ENCODE measurements at regions not wholly inside any gene's neighbourhood (a gene's known extent, or its start where the extent isn't known, plus 50 kb on each side); places are given as distances from the start of the nearest gene placed in this dataset.

GRCh38 chr5:13454050-13454449 is 490.4 kb downstream of the DNAH5 start:
- no peak overlapping the region for H3K4me2 ChIP-seq (ENCODE audit: insufficient read depth in 1 of 2, low read depth in 2 of 2, low read length in 2 of 2)
- no peak overlapping the region for H2BK20ac ChIP-seq (ENCODE audit: low read length)
- no peaks in the 10 kb centered on the region for H3K23me2 ChIP-seq (ENCODE audit: low read depth, low read length)
- no peaks in the 10 kb centered on the region for H3K36me3 ChIP-seq (ENCODE audit: control insufficient read depth in 2 of 4, insufficient read depth in 4 of 4, low read length in 3 of 4)
- POLR2A ChIA-PET (ENCODE audit: partially characterized antibody), result no interaction called here
- TF ChIP-seq TAF7 (optimal IDR thresholded peaks at IDR 0.05; ENCODE audit: borderline replicate concordance, low read depth, low read length) (no peak), ATF3 (IDR thresholded peaks at IDR 0.05; ENCODE audit: insufficient read depth, low read depth, low read length) (no peak)
- no peak overlapping the region for H2AK5ac ChIP-seq (ENCODE audit: low read depth, low read length)
- H3K4ac ChIP-seq (replicated peaks; ENCODE audit: insufficient read length, low read depth, low read length), result no peak overlapping the region
- FAIRE-seq, result no peak
- H3K27ac ChIP-seq (ENCODE audit: low read depth, low read length), result no peak overlapping the region
- H3K4me1 ChIP-seq (replicated peaks in 1 of 4; ENCODE audit: control insufficient read depth in 3 of 4, insufficient read depth in 4 of 4, low read length in 3 of 4), result no peaks in the 10 kb centered on the region
- no peak overlapping the region for H3K14ac ChIP-seq (ENCODE audit: insufficient read length)
- CTCF ChIA-PET (ENCODE audit: partially characterized antibody), result interaction anchor here (1.2 kb wide), 1 partner anchor 204 kb away, joined by 4 read pairs; no protein-coding TSS in a partner anchor
- no peak overlapping the region for H3K4me3 ChIP-seq (ENCODE audit: extremely low read depth in 1 of 4, insufficient read depth in 2 of 4, low read depth in 3 of 4, low read length in 4 of 4)
- 89% methylated on average over 6 of the region's 6 CpGs; no CpG with 5 or more reads in 1 of the 2 experiments for WGBS, 2 experiments (ENCODE audit: extremely low coverage in 1 of 2, insufficient coverage in 1 of 2, insufficient read length in 1 of 2, insufficient replicate concordance in 2 of 2, low coverage in 1 of 2, low lambda C conversion rate in 2 of 2, missing lambda C conversion rate in 1 of 2)
- H3K23ac ChIP-seq (ENCODE audit: insufficient read length), result no peak overlapping the region
- H4K91ac ChIP-seq (replicated peaks; ENCODE audit: insufficient read length, low read length), result no peak overlapping the region
- no peak overlapping the region for H3K18ac ChIP-seq (ENCODE audit: extremely low read depth, low read length)
- no peaks in the 10 kb centered on the region for H3K27me3 ChIP-seq (replicated peaks in 1 of 4; ENCODE audit: control insufficient read depth in 3 of 4, extremely low read depth in 1 of 4, insufficient read depth in 3 of 4, low read length in 3 of 4)
- DNase-seq (ENCODE audit: low read depth in 1 of 2, low spot score in 2 of 2), result no peak
- H4K8ac ChIP-seq (ENCODE audit: extremely low read depth, insufficient read depth, low read length), result no peak overlapping the region
- H2BK12ac ChIP-seq (ENCODE audit: low read depth, low read length), result no peak overlapping the region
- no peaks in the 10 kb centered on the region for H3K9me3 ChIP-seq (ENCODE audit: insufficient read depth in 2 of 2, low read depth in 1 of 2, low read length in 1 of 2)
- no peak overlapping the region for H4K5ac ChIP-seq (ENCODE audit: insufficient read length, low read depth, low read length)
- H2BK120ac ChIP-seq (replicated peaks; ENCODE audit: low read depth, low read length), result no peak overlapping the region
- H3K9ac ChIP-seq (replicated peaks in 1 of 4; ENCODE audit: extremely low read depth in 1 of 4, low read depth in 3 of 4, low read length in 3 of 4), result no peak overlapping the region
- no peaks in the 10 kb centered on the region for H3K79me2 ChIP-seq (ENCODE audit: control insufficient read depth in 1 of 2, insufficient read depth in 2 of 2, low read length in 2 of 2)
- no peak overlapping the region for H2AFZ ChIP-seq (ENCODE audit: low read length)
- H3K79me1 ChIP-seq (ENCODE audit: low read depth, low read length), result no peaks in the 10 kb centered on the region
- no peak overlapping the region for H2BK15ac ChIP-seq (ENCODE audit: low read length)
- no peaks in the 10 kb centered on the region for H4K20me1 ChIP-seq (replicated peaks in 1 of 2; ENCODE audit: control insufficient read depth in 1 of 2, insufficient read depth in 2 of 2, low read length in 2 of 2)
- no peak overlapping the region; the same call in 1 of the 2 replicates for H2BK5ac ChIP-seq (ENCODE audit: low read depth, low read length)
- H3K56ac ChIP-seq (replicated peaks; ENCODE audit: insufficient read length, low read depth, low read length), result no peak overlapping the region

Data from H1 (cell line).